ENCODE measurements at regions not wholly inside any gene's neighbourhood (a gene's known extent, or its start where the extent isn't known, plus 50 kb on each side); places are given as distances from the start of the nearest gene placed in this dataset.

DNA sequence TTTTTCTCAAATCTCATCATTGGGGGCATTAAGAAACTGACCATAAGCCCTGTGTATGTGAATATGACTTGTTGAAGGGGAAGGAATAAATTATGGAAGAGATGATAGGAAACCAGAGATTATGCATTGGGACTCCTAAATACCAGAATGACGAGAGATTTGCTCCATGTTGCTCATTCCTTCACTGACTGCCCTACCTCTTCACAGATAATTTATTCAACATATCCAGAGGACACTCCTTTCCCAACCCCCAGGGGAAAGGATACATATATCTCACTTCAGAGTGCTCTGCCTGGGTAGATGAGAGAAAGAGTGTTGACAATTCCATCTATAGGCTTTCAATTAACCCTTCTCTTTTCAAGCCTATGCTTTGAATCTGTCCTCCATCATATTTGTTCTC, 145.3 kb upstream of the RHOBTB1 start:
- no peak for TF ChIP-seq TAF1 (IDR thresholded peaks at IDR 0.05; ENCODE audit: low read depth, low read length)
- TF ChIP-seq PAX5 (IDR thresholded peaks at IDR 0.05; ENCODE audit: insufficient read depth, low read length, severe bottlenecking), result no peak
- TF ChIP-seq POLR2AphosphoS5 (IDR thresholded peaks at IDR 0.05; ENCODE audit: low read depth, low read length), result no peak
- no peak for TF ChIP-seq POLR2A (IDR thresholded peaks at IDR 0.05; ENCODE audit: low read depth, low read length)
- no peak for TF ChIP-seq SPI1 (IDR thresholded peaks at IDR 0.05; ENCODE audit: low read depth, low read length)
- TF ChIP-seq POU2F2 (IDR thresholded peaks at IDR 0.05; ENCODE audit: low read depth, low read length), result no peak
